HCT116 (cell line): ENCODE measurements at regions not wholly inside any gene's neighbourhood (a gene's known extent, or its start where the extent isn't known, plus 50 kb on each side); places are given as distances from the start of the nearest gene placed in this dataset.

Experiments
- ATAC-seq: fragments of 200-7000 bp; cut with Tn5 transposase; 2 replicates; pipeline ENCODE4 v1.9.1; 2020; ENCODE audit warnings: mild to moderate bottlenecking, moderate library complexity
- BruUV-seq: library from RNA; stranded (reverse); fragments of 400-500 nt; replicated peaks from 2 replicates; lab custom pipeline; 2021; lab: Mats Ljungman, UMichigan
- CTCF ChIA-PET: fragments of 300-600 bp; sonication (Branson Sonifier 250); formaldehyde crosslinking; loops from one replicate; lab custom pipeline; 2021; ENCODE audit warnings: antibody characterized with exemption; lab: Charles Lee
- POLR2A ChIA-PET: fragments of 300-600, 350-600 bp; sonication (Branson Sonifier 250); formaldehyde crosslinking; loops from one replicate; lab custom pipeline; 2021; ENCODE audit warnings: antibody characterized with exemption; lab: Charles Lee
- RAD21 ChIA-PET, 2 experiments: fragments of 300-600 bp; sonication (Branson Sonifier 250); formaldehyde crosslinking; loops; one replicate each; lab custom pipeline; 2023; ENCODE audit warnings: low total read pairs in 2 of 2; ENCODE audit not compliant: uncharacterized antibody in 2 of 2, unreplicated experiment in 2 of 2, low non-redundant PET in 1 of 2; lab: Charles Lee
- DNase-seq: peaks from one replicate; pipeline ENCODE4 v3.0.0-alpha.2; 2010; ENCODE audit warnings: low read depth, low spot score
- H2AFZ ChIP-seq: fragments of 200-600 bp; shearing (Covaris generic), sonication (generic); 2 replicates; pipeline ENCODE4 v1.6.1; 2017; ENCODE audit warnings: low read depth, mixed run types, mixed read lengths, antibody characterized with exemption, low read length; ENCODE audit not compliant: poor library complexity, severe bottlenecking
- H3K27ac ChIP-seq: 2 replicates; pipeline ENCODE4 v1.5.1; 2012; ENCODE audit warnings: low read depth, low read length
- H3K27me3 ChIP-seq: fragments of 200-600 bp; sonication (generic); 2 replicates; pipeline ENCODE4 v1.6.1; 2016; ENCODE audit warnings: mixed run types, low read length, mixed read lengths; ENCODE audit not compliant: insufficient read depth
- H3K36me3 ChIP-seq, 2 experiments: fragments of 200-500 bp in 1 of 2; fragments of 200-600 bp in 1 of 2; sonication (Bioruptor generic) in 1 of 2; sonication (generic) in 1 of 2; 2 replicates each; pipeline versions ENCODE4 v1.5.1 to v1.6.1; 2014 to 2016; ENCODE audit warnings: low read length in 2 of 2, inconsistent platforms in 1 of 2, mixed read lengths in 1 of 2, mixed run types in 1 of 2; ENCODE audit not compliant: insufficient read depth in 2 of 2, control insufficient read depth in 1 of 2
- H3K4me1 ChIP-seq, 2 experiments: fragments of 200-600 bp in 1 of 2; sonication (generic) in 1 of 2; 2 replicates each; pipeline versions ENCODE4 v1.5.1 to v1.6.1; 2012 to 2017; ENCODE audit warnings: low read length in 2 of 2, inconsistent platforms in 1 of 2, mild to moderate bottlenecking in 1 of 2, mixed read lengths in 1 of 2, mixed run types in 1 of 2, moderate library complexity in 1 of 2; ENCODE audit not compliant: insufficient read depth in 2 of 2, control insufficient read depth in 1 of 2
- H3K4me2 ChIP-seq: fragments of 200-600 bp; sonication (generic); 2 replicates; pipeline ENCODE4 v1.6.1; 2017; ENCODE audit warnings: mixed run types, low read length, mixed read lengths
- H3K4me3 ChIP-seq, 2 experiments: fragments of 200-600 bp in 1 of 2; sonication (generic) in 1 of 2; replicated peaks in 1 of 2; 2 replicates each; pipeline ENCODE4 v1.5.1; 2011 to 2016; ENCODE audit warnings: low read length in 2 of 2, control low read depth in 1 of 2, low read depth in 1 of 2, mild to moderate bottlenecking in 1 of 2, mixed read lengths in 1 of 2, mixed run types in 1 of 2
- H3K79me2 ChIP-seq: fragments of 200-600 bp; sonication (generic); 2 replicates; pipeline ENCODE4 v1.6.1; 2017; ENCODE audit warnings: mild to moderate bottlenecking, mixed run types, low read length, moderate library complexity, mixed read lengths; ENCODE audit not compliant: insufficient read depth
- H3K9ac ChIP-seq: fragments of 200-600 bp; sonication (generic); 2 replicates; pipeline ENCODE4 v1.6.1; 2016; ENCODE audit warnings: low read length, mixed read lengths
- H3K9me2 ChIP-seq: fragments of 200-600 bp; sonication (generic), shearing (Covaris generic); 2 replicates; pipeline ENCODE4 v1.6.1; 2017; ENCODE audit warnings: mixed run types, mild to moderate bottlenecking, moderate library complexity; ENCODE audit not compliant: insufficient read depth
- H3K9me3 ChIP-seq, 2 experiments: fragments of 200-500 bp in 1 of 2; fragments of 200-600 bp in 1 of 2; sonication (Bioruptor generic) in 1 of 2; sonication (generic) in 1 of 2; 2 replicates each; pipeline ENCODE4 v1.6.1; 2014 to 2017; ENCODE audit warnings: low read length in 2 of 2, mixed read lengths in 2 of 2, inconsistent platforms in 1 of 2, low read depth in 1 of 2, mild to moderate bottlenecking in 1 of 2, mixed run types in 1 of 2, moderate library complexity in 1 of 2; ENCODE audit not compliant: control insufficient read depth in 1 of 2, insufficient read depth in 1 of 2
- H4K20me1 ChIP-seq: fragments of 200-600 bp; sonication (generic), shearing (Covaris generic); 2 replicates; pipeline ENCODE4 v1.6.1; 2017; ENCODE audit warnings: mixed run types, mild to moderate bottlenecking, moderate library complexity; ENCODE audit not compliant: insufficient read depth
- CBX3 ChIP-seq: IDR thresholded peaks from 2 replicates; pipeline ENCODE4 v1.6.1; 2012; ENCODE audit warnings: low read depth
- CEBPB ChIP-seq: IDR thresholded peaks from 2 replicates; pipeline ENCODE4 v1.6.1; 2012; ENCODE audit warnings: low read depth
- EGR1 ChIP-seq: IDR thresholded peaks from 2 replicates; pipeline ENCODE4 v1.6.1; 2012; ENCODE audit warnings: low read depth
- JUND ChIP-seq: IDR thresholded peaks from 2 replicates; pipeline ENCODE4 v1.6.1; 2012
- POLR2A ChIP-seq: IDR thresholded peaks from 2 replicates; pipeline ENCODE4 v1.7.0; 2011; ENCODE audit warnings: borderline replicate concordance; ENCODE audit not compliant: insufficient read depth, insufficient read length; ENCODE audit errors: extremely low read depth
- POLR2AphosphoS5 ChIP-seq: IDR thresholded peaks from 2 replicates; pipeline ENCODE4 v1.6.1; 2011; ENCODE audit warnings: mild to moderate bottlenecking, low read depth, low read length, moderate library complexity
- SIN3A ChIP-seq: IDR thresholded peaks from 2 replicates; pipeline ENCODE4 v1.6.1; 2012; ENCODE audit warnings: low read depth
- SP1 ChIP-seq: IDR thresholded peaks from 2 replicates; pipeline ENCODE4 v1.6.1; 2012; ENCODE audit warnings: low read depth
- SRF ChIP-seq: IDR thresholded peaks from 2 replicates; pipeline ENCODE4 v1.6.1; 2012; ENCODE audit warnings: low read depth
- TCF7L2 ChIP-seq: IDR thresholded peaks from 2 replicates; pipeline ENCODE4 v1.7.0; 2011; ENCODE audit warnings: borderline replicate concordance, inconsistent platforms; ENCODE audit not compliant: insufficient read depth, insufficient read length; ENCODE audit errors: extremely low read depth
- ZFX ChIP-seq: fragments of 450-650 bp; IDR thresholded peaks from 2 replicates; pipeline ENCODE4 v1.6.1; 2017
- ZNF274 ChIP-seq: fragments of 200-500 bp; sonication (Bioruptor generic); IDR thresholded peaks from 2 replicates; pipeline ENCODE4 v1.6.1; 2014; ENCODE audit warnings: mild to moderate bottlenecking, low read depth, low read length, inconsistent platforms
- intact Hi-C: fragments of 100-400 bp; cut with micrococcal nuclease; formaldehyde crosslinking; loops from 2 replicates; pipeline ENCODE4 v1.10.0; 2022
- TF ChIP-seq, protein P1 (sequence below), 3 experiments: fragments of 200-600 bp in 1 of 3; sonication (generic) in 1 of 3; IDR thresholded peaks in 2 of 3; conservative IDR thresholded peaks in 1 of 3; 2 replicates each; pipeline ENCODE4 v1.5.1; 2012 to 2017; ENCODE audit warnings: low read depth in 2 of 3, low read length in 2 of 3, antibody characterized with exemption in 1 of 3, borderline replicate concordance in 1 of 3, control low read depth in 1 of 3, mild to moderate bottlenecking in 1 of 3, mixed read lengths in 1 of 3, mixed run types in 1 of 3, moderate library complexity in 1 of 3; ENCODE audit not compliant: insufficient read depth in 1 of 3
- TF ChIP-seq, protein P2 (sequence below): IDR thresholded peaks from 2 replicates; pipeline ENCODE4 v1.6.1; 2011; ENCODE audit warnings: mild to moderate bottlenecking, low read length, moderate library complexity; ENCODE audit not compliant: insufficient replicate concordance; ENCODE audit errors: extremely low read depth
- TF ChIP-seq, protein P3 (sequence below): IDR thresholded peaks from 2 replicates; pipeline ENCODE4 v1.6.1; 2012

- Histone ChIP-seq H3K79me2 (peaks cover 15% of the 10 kb centered on the region; the same call in 1 of the 2 replicates), H3K4me3 (no peak overlapping the region), H3K36me3 (no peaks in the 10 kb centered on the region), H3K9me3 (no peaks in the 10 kb centered on the region), H3K27me3 (no peaks in the 10 kb centered on the region), H3K9me2 (no peaks in the 10 kb centered on the region), H2AFZ (no peak overlapping the region), H4K20me1 (no peaks in the 10 kb centered on the region), H3K4me1 (peaks cover 0 to 5% of the 10 kb centered on the region in 2 experiments; a peak in 2 of 4 replicates), H3K4me2 (no peak overlapping the region), H3K9ac (no peak overlapping the region), H3K27ac (no peak overlapping the region)
- CTCF ChIA-PET = no interaction called here
- intact Hi-C loops = no loop called here
- no peak for ATAC-seq
- POLR2A ChIA-PET = no interaction called here
- no peak for DNase-seq
- no TSS peak for BruUV-seq
- RAD21 ChIA-PET = no interaction called here
- no peak for TF ChIP-seq JUND
- TF ChIP-seq, protein P1, sequence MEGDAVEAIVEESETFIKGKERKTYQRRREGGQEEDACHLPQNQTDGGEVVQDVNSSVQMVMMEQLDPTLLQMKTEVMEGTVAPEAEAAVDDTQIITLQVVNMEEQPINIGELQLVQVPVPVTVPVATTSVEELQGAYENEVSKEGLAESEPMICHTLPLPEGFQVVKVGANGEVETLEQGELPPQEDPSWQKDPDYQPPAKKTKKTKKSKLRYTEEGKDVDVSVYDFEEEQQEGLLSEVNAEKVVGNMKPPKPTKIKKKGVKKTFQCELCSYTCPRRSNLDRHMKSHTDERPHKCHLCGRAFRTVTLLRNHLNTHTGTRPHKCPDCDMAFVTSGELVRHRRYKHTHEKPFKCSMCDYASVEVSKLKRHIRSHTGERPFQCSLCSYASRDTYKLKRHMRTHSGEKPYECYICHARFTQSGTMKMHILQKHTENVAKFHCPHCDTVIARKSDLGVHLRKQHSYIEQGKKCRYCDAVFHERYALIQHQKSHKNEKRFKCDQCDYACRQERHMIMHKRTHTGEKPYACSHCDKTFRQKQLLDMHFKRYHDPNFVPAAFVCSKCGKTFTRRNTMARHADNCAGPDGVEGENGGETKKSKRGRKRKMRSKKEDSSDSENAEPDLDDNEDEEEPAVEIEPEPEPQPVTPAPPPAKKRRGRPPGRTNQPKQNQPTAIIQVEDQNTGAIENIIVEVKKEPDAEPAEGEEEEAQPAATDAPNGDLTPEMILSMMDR (IDR thresholded peaks at IDR 0.05 in 2 of 3, conservative IDR thresholded peaks at IDR 0.05 in 1 of 3; ENCODE audit: borderline replicate concordance in 1 of 3, insufficient read depth in 1 of 3, low read depth in 2 of 3, low read length in 2 of 3) = no peak
- no peak for TF ChIP-seq CEBPB
Measured at GRCh38 chr21:31536138-31536537, 123.4 kb upstream of the SOD1 start.

DNA sequence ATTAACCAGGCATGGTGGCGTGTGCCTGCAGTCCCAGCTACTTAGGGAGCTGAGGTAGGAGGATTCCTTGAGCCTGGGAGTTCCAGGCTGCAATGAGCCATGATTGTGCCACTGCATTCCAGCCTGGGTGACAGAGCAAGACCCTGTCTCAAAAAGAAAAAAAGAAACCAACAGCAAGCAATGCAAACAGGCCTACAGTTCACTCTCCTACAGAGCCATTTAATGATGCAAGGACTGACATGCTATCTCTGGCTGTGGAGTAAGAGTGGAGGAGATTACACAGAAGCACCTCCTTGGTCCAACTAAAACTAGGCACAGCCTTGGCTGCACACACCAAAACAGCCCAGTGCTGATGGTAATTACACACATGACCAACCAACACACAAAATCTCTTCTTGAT lies 127.5 kb upstream of the SOD1 start:
- Histone ChIP-seq H3K9ac (no peak overlapping the region), H3K36me3 (no peaks in the 10 kb centered on the region), H2AFZ (no peak overlapping the region), H3K4me3 (no peak overlapping the region), H3K27ac (no peak overlapping the region), H3K79me2 (peaks cover 12% of the 10 kb centered on the region; the same call in 1 of the 2 replicates), H3K4me1 (peaks cover 9 to 17% of the 10 kb centered on the region in 2 experiments; a peak in 3 of 4 replicates), H3K27me3 (no peaks in the 10 kb centered on the region), H3K9me3 (no peaks in the 10 kb centered on the region), H3K4me2 (no peak overlapping the region), H3K9me2 (no peaks in the 10 kb centered on the region), H4K20me1 (no peaks in the 10 kb centered on the region)
- ATAC-seq (no peak), DNase-seq (no peak)
- ChIA-PET RAD21 (no interaction called here), CTCF (no interaction called here), POLR2A (no interaction called here)
- intact Hi-C loops = no loop called here
- BruUV-seq = no TSS peak
- TF ChIP-seq ZNF274 (no peak), EGR1 (no peak), JUND (no peak), ZFX (no peak), SIN3A (no peak), CBX3 (no peak), POLR2AphosphoS5 (no peak), TCF7L2 (no peak), SP1 (no peak), SRF (no peak), POLR2A (no peak)
- TF ChIP-seq, protein P1 (IDR thresholded peaks at IDR 0.05 in 2 of 3, conservative IDR thresholded peaks at IDR 0.05 in 1 of 3; ENCODE audit: borderline replicate concordance in 1 of 3, insufficient read depth in 1 of 3, low read depth in 2 of 3, low read length in 2 of 3) = no peak
- TF ChIP-seq, protein P2, sequence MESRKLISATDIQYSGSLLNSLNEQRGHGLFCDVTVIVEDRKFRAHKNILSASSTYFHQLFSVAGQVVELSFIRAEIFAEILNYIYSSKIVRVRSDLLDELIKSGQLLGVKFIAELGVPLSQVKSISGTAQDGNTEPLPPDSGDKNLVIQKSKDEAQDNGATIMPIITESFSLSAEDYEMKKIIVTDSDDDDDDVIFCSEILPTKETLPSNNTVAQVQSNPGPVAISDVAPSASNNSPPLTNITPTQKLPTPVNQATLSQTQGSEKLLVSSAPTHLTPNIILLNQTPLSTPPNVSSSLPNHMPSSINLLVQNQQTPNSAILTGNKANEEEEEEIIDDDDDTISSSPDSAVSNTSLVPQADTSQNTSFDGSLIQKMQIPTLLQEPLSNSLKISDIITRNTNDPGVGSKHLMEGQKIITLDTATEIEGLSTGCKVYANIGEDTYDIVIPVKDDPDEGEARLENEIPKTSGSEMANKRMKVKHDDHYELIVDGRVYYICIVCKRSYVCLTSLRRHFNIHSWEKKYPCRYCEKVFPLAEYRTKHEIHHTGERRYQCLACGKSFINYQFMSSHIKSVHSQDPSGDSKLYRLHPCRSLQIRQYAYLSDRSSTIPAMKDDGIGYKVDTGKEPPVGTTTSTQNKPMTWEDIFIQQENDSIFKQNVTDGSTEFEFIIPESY = no peak
- TF ChIP-seq, protein P3, sequence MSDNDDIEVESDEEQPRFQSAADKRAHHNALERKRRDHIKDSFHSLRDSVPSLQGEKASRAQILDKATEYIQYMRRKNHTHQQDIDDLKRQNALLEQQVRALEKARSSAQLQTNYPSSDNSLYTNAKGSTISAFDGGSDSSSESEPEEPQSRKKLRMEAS = no peak
